GM23338 (cell line): ENCODE measurements at regions not wholly inside any gene's neighbourhood (a gene's known extent, or its start where the extent isn't known, plus 50 kb on each side); places are given as distances from the start of the nearest gene placed in this dataset.
A peak's percentile ranks its signal among the peaks of the same experiment; 100 is the strongest.

Experiments
- ATAC-seq: fragments of 200-7000 bp; cut with Tn5 transposase; 3 replicates; pipeline ENCODE4 v1.9.1; 2020
- DNase-seq: peaks from one replicate; pipeline ENCODE4 v3.0.0-alpha.2; 2015; ENCODE audit warnings: low spot score
- H2AFZ ChIP-seq: fragments of 200-600 bp; sonication (generic); 2 replicates; pipeline ENCODE4 v1.8.0; 2016; ENCODE audit warnings: antibody characterized with exemption, mild to moderate bottlenecking, moderate library complexity
- H3F3A ChIP-seq: fragments of 200-600 bp; sonication (generic); replicated peaks from 2 replicates; pipeline ENCODE4 v1.8.0; 2017; ENCODE audit warnings: antibody characterized with exemption, mixed run types, low read depth
- H3K27ac ChIP-seq: fragments of 200-600 bp; sonication (generic); 2 replicates; pipeline ENCODE4 v1.6.1; 2016; ENCODE audit warnings: low read depth
- H3K27me3 ChIP-seq: fragments of 200-600 bp; sonication (generic); 2 replicates; pipeline ENCODE4 v1.8.0; 2016; ENCODE audit warnings: mild to moderate bottlenecking, mixed run types, moderate library complexity; ENCODE audit not compliant: insufficient read depth
- H3K36me3 ChIP-seq: fragments of 200-600 bp; sonication (generic); 2 replicates; pipeline ENCODE4 v1.8.0; 2016; ENCODE audit warnings: mild to moderate bottlenecking; ENCODE audit not compliant: insufficient read depth
- H3K4me1 ChIP-seq: fragments of 200-600 bp; sonication (generic); 2 replicates; pipeline ENCODE4 v1.8.0; 2016; ENCODE audit warnings: mild to moderate bottlenecking, moderate library complexity; ENCODE audit not compliant: insufficient read depth
- H3K4me2 ChIP-seq: fragments of 200-600 bp; sonication (generic); 2 replicates; pipeline ENCODE4 v1.7.1; 2017; ENCODE audit warnings: mixed run types
- H3K4me3 ChIP-seq: fragments of 200-600 bp; sonication (generic); 2 replicates; pipeline ENCODE4 v1.6.1; 2016; ENCODE audit warnings: mixed run types
- H3K79me2 ChIP-seq: fragments of 200-600 bp; sonication (generic); replicated peaks from 2 replicates; pipeline ENCODE4 v1.8.0; 2017; ENCODE audit warnings: mild to moderate bottlenecking; ENCODE audit not compliant: insufficient read depth
- H3K9me2 ChIP-seq: fragments of 200-600 bp; sonication (generic); 2 replicates; pipeline ENCODE4 v1.8.0; 2017; ENCODE audit not compliant: insufficient read depth
- H4K20me1 ChIP-seq: fragments of 200-600 bp; sonication (generic); replicated peaks from 2 replicates; pipeline ENCODE4 v1.8.0; 2017; ENCODE audit warnings: mild to moderate bottlenecking; ENCODE audit not compliant: insufficient read depth
- H3K27ac Mint-ChIP-seq: 2 replicates; pipeline ENCODE4 v1.8.0; 2020; ENCODE audit warnings: inconsistent platforms, mild to moderate bottlenecking, moderate library complexity, mixed read lengths
- H3K27me3 Mint-ChIP-seq: 3 replicates; pipeline ENCODE4 v1.8.0; 2022; ENCODE audit warnings: low read depth, mild to moderate bottlenecking, moderate library complexity, mixed read lengths, inconsistent platforms; ENCODE audit not compliant: insufficient read depth, poor library complexity
- H3K36me3 Mint-ChIP-seq: 3 replicates; pipeline ENCODE4 v1.8.0; 2021; ENCODE audit warnings: low read depth, mild to moderate bottlenecking, inconsistent platforms, moderate library complexity, mixed read lengths
- H3K4me1 Mint-ChIP-seq: 3 replicates; pipeline ENCODE4 v1.8.0; 2020; ENCODE audit warnings: mild to moderate bottlenecking, inconsistent platforms, mixed read lengths
- H3K4me3 Mint-ChIP-seq: 3 replicates; pipeline ENCODE4 v1.8.0; 2021; ENCODE audit warnings: moderate library complexity, mild to moderate bottlenecking, inconsistent platforms, mixed read lengths
- H3K9me3 Mint-ChIP-seq: 3 replicates; pipeline ENCODE4 v1.8.0; 2020; ENCODE audit warnings: moderate library complexity, mild to moderate bottlenecking, inconsistent platforms, mixed read lengths
- CREB1 ChIP-seq: fragments of 250-450 bp; sonication (Bioruptor Pico); IDR thresholded peaks from 2 replicates; pipeline ENCODE4 v1.5.0; 2020; ENCODE audit warnings: low read depth, mild to moderate bottlenecking, moderate library complexity
- EZH2 ChIP-seq: fragments of 200-600 bp; sonication (generic); IDR thresholded peaks from one replicate; pipeline ENCODE4 v1.8.0; 2017; ENCODE audit warnings: antibody characterized with exemption, mild to moderate bottlenecking, low read depth; ENCODE audit not compliant: unreplicated experiment
- EZH2phosphoT487 ChIP-seq: fragments of 200-600 bp; sonication (generic); IDR thresholded peaks from one replicate; pipeline ENCODE4 v1.8.1; 2018; ENCODE audit warnings: antibody characterized with exemption; ENCODE audit not compliant: unreplicated experiment
- JUNB ChIP-seq: IDR thresholded peaks from one replicate; pipeline ENCODE4 v1.6.1; 2016; ENCODE audit warnings: antibody characterized with exemption; ENCODE audit not compliant: unreplicated experiment
- NANOG ChIP-seq: IDR thresholded peaks from 2 replicates; pipeline ENCODE4 v1.6.1; 2016; ENCODE audit warnings: antibody characterized with exemption, borderline replicate concordance
- POLR2AphosphoS5 ChIP-seq: IDR thresholded peaks from 2 replicates; pipeline ENCODE4 v1.6.1; 2016; ENCODE audit warnings: antibody characterized with exemption, low read depth
- STAT1 ChIP-seq: IDR thresholded peaks from one replicate; pipeline ENCODE4 v1.6.1; 2016; ENCODE audit warnings: antibody characterized with exemption; ENCODE audit not compliant: unreplicated experiment
- ZNF114 ChIP-seq: fragments of 250-450 bp; sonication (Bioruptor Pico); IDR thresholded peaks from 2 replicates; pipeline ENCODE4 v1.5.0; 2020; ENCODE audit warnings: mild to moderate bottlenecking, moderate library complexity
- ZNF331 ChIP-seq: fragments of 250-450 bp; sonication (Bioruptor Pico); IDR thresholded peaks from 2 replicates; pipeline ENCODE4 v1.5.0; 2020; ENCODE audit warnings: low read depth, mild to moderate bottlenecking, moderate library complexity
- ZNF462 ChIP-seq: fragments of 250-450 bp; sonication (Bioruptor Pico); IDR thresholded peaks from 2 replicates; pipeline ENCODE4 v1.5.0; 2020; ENCODE audit warnings: mild to moderate bottlenecking, moderate library complexity
- TF ChIP-seq, protein P1 (sequence below), 2 experiments: fragments of 200-600 bp in 1 of 2; sonication (generic) in 1 of 2; conservative IDR thresholded peaks; 2 replicates each; pipeline versions ENCODE4 v1.5.1 to v1.6.1; 2016 to 2017; ENCODE audit warnings: antibody characterized with exemption in 2 of 2, low read depth in 2 of 2, mild to moderate bottlenecking in 2 of 2, moderate library complexity in 1 of 2
- TF ChIP-seq, protein P2 (sequence below): IDR thresholded peaks from one replicate; pipeline ENCODE4 v1.6.1; 2018; ENCODE audit warnings: antibody characterized with exemption; ENCODE audit not compliant: unreplicated experiment

GRCh38 chr2:172246649-172247048 lies 143.9 kb upstream of the DLX2 start:
- peaks cover 19% of the 10 kb centered on the region for H3K4me1 ChIP-seq
- Mint-ChIP-seq H3K4me1 (peaks cover 41% of the 10 kb centered on the region), H3K4me3 (no peak overlapping the region), H3K27ac (no peak overlapping the region), H3K9me3 (no peaks in the 10 kb centered on the region), H3K27me3 (peaks cover 11% of the 10 kb centered on the region), H3K36me3 (no peaks in the 10 kb centered on the region)
- H3K79me2 ChIP-seq: no peaks in the 10 kb centered on the region
- H3K9me2 ChIP-seq: peaks cover 16% of the 10 kb centered on the region
- no peaks in the 10 kb centered on the region for H3K27me3 ChIP-seq
- H3K27ac ChIP-seq: no peak overlapping the region
- no peak overlapping the region for H3K4me3 ChIP-seq
- peak; percentile 22 for DNase-seq
- H3K4me2 ChIP-seq: no peak overlapping the region
- H2AFZ ChIP-seq: peak overlapping the region; percentile 84; the same call in 1 of the 2 replicates
- TF ChIP-seq ZNF331 (CRISPR knock-in tag): no peak
- TF ChIP-seq CREB1 (CRISPR knock-in tag): no peak
- TF ChIP-seq NANOG: no peak
- TF ChIP-seq EZH2: no peak
- no peak for TF ChIP-seq POLR2AphosphoS5
- TF ChIP-seq STAT1: no peak
- TF ChIP-seq EZH2phosphoT487: no peak
- TF ChIP-seq, protein P1, sequence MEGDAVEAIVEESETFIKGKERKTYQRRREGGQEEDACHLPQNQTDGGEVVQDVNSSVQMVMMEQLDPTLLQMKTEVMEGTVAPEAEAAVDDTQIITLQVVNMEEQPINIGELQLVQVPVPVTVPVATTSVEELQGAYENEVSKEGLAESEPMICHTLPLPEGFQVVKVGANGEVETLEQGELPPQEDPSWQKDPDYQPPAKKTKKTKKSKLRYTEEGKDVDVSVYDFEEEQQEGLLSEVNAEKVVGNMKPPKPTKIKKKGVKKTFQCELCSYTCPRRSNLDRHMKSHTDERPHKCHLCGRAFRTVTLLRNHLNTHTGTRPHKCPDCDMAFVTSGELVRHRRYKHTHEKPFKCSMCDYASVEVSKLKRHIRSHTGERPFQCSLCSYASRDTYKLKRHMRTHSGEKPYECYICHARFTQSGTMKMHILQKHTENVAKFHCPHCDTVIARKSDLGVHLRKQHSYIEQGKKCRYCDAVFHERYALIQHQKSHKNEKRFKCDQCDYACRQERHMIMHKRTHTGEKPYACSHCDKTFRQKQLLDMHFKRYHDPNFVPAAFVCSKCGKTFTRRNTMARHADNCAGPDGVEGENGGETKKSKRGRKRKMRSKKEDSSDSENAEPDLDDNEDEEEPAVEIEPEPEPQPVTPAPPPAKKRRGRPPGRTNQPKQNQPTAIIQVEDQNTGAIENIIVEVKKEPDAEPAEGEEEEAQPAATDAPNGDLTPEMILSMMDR (conservative IDR thresholded peaks at IDR 0.05; ENCODE audit: low read depth in 2 of 2): no peak
- TF ChIP-seq ZNF114 (CRISPR knock-in tag): no peak
- no peak for TF ChIP-seq JUNB
- TF ChIP-seq ZNF462 (CRISPR knock-in tag): no peak
- TF ChIP-seq, protein P2, sequence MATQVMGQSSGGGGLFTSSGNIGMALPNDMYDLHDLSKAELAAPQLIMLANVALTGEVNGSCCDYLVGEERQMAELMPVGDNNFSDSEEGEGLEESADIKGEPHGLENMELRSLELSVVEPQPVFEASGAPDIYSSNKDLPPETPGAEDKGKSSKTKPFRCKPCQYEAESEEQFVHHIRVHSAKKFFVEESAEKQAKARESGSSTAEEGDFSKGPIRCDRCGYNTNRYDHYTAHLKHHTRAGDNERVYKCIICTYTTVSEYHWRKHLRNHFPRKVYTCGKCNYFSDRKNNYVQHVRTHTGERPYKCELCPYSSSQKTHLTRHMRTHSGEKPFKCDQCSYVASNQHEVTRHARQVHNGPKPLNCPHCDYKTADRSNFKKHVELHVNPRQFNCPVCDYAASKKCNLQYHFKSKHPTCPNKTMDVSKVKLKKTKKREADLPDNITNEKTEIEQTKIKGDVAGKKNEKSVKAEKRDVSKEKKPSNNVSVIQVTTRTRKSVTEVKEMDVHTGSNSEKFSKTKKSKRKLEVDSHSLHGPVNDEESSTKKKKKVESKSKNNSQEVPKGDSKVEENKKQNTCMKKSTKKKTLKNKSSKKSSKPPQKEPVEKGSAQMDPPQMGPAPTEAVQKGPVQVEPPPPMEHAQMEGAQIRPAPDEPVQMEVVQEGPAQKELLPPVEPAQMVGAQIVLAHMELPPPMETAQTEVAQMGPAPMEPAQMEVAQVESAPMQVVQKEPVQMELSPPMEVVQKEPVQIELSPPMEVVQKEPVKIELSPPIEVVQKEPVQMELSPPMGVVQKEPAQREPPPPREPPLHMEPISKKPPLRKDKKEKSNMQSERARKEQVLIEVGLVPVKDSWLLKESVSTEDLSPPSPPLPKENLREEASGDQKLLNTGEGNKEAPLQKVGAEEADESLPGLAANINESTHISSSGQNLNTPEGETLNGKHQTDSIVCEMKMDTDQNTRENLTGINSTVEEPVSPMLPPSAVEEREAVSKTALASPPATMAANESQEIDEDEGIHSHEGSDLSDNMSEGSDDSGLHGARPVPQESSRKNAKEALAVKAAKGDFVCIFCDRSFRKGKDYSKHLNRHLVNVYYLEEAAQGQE: no peak
- no peaks in the 10 kb centered on the region for H3K36me3 ChIP-seq
- no peak; the same call in 2 of the 3 replicates for ATAC-seq
- H3F3A ChIP-seq: no peaks in the 10 kb centered on the region
- H4K20me1 ChIP-seq: no peaks in the 10 kb centered on the region
